Naive B cell (primary cell): ENCODE measurements at regions not wholly inside any gene's neighbourhood (a gene's known extent, or its start where the extent isn't known, plus 50 kb on each side); places are given as distances from the start of the nearest gene placed in this dataset.
A peak's percentile ranks its signal among the peaks of the same experiment; 100 is the strongest.
"Not testable (repeated sequence)": the region's sequence is repeated elsewhere in the genome, so short reads cannot be mapped to it uniquely, and the experiment has no call there.

ENCODE experiments used
- ATAC-seq, 2 donors: fragments of 150-1000 bp; cut with Tn5 transposase; 2 replicates each; pipeline ENCODE4 v1.10.0; 2021; ENCODE audit warnings: low read depth in 2 of 2, mild to moderate bottlenecking in 2 of 2, moderate library complexity in 2 of 2
- DNase-seq: peaks from one replicate; pipeline ENCODE4 v3.0.0; 2022
- H3K27ac Mint-ChIP-seq, 6 donors: one replicate each; pipeline ENCODE4 v1.8.0; 2020 to 2022; ENCODE audit warnings: mild to moderate bottlenecking in 6 of 6, mixed read lengths in 6 of 6, moderate library complexity in 5 of 6, inconsistent platforms in 2 of 6
- H3K27me3 Mint-ChIP-seq, 3 donors: one replicate each; pipeline ENCODE4 v1.8.0; 2021 to 2022; ENCODE audit warnings: mixed read lengths in 3 of 3, mild to moderate bottlenecking in 1 of 3
- H3K36me3 Mint-ChIP-seq, 2 donors: one replicate each; pipeline ENCODE4 v1.8.0; 2020 to 2022; ENCODE audit warnings: mixed read lengths in 2 of 2, inconsistent platforms in 1 of 2, mild to moderate bottlenecking in 1 of 2
- H3K4me1 Mint-ChIP-seq, 3 donors: one replicate each; pipeline ENCODE4 v1.8.0; 2020 to 2022; ENCODE audit warnings: mixed read lengths in 3 of 3, inconsistent platforms in 1 of 3, mild to moderate bottlenecking in 1 of 3, moderate library complexity in 1 of 3
- H3K4me3 Mint-ChIP-seq, 8 donors: one replicate each; pipeline ENCODE4 v1.8.0; 2020 to 2022; ENCODE audit warnings: mild to moderate bottlenecking in 8 of 8, mixed read lengths in 8 of 8, moderate library complexity in 8 of 8, inconsistent platforms in 2 of 8
- H3K9me3 Mint-ChIP-seq, 7 donors: one replicate each; pipeline ENCODE4 v1.8.0; 2020 to 2022; ENCODE audit warnings: mixed read lengths in 7 of 7, mild to moderate bottlenecking in 5 of 7, inconsistent platforms in 2 of 7, moderate library complexity in 1 of 7

DNA sequence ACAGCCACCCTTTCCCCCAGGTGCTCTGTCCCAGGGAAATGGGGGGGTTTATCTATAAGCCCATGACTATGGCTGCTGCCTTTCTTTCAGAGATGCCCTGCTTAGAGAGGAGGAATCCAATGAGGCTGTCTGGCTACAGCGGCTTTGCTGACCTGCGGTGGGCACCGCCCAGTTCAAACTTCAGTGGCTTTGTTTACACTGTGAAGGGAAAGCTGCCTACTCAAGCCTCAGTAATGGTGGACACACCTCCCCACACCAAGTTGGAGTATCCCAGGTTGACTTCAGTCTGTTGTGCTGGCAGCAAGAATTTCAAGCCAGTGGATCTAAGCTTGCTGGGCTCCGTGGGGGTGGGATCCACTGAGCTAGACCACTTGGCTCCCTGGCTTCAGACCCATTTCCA, 869.2 kb downstream of the SLC6A15 start:
- no peak overlapping the region for H3K4me3 Mint-ChIP-seq
- no peak for DNase-seq
- H3K36me3 Mint-ChIP-seq, result no peaks in the 10 kb centered on the region
- H3K4me1 Mint-ChIP-seq, result no peaks in the 10 kb centered on the region
- no peak overlapping the region for H3K27ac Mint-ChIP-seq
- no peaks in the 10 kb centered on the region for H3K27me3 Mint-ChIP-seq
- ATAC-seq, result no peak
- H3K9me3 Mint-ChIP-seq, result peaks cover 0 to 7% (median 3%) of the 10 kb centered on the region in 7 donors

DNA sequence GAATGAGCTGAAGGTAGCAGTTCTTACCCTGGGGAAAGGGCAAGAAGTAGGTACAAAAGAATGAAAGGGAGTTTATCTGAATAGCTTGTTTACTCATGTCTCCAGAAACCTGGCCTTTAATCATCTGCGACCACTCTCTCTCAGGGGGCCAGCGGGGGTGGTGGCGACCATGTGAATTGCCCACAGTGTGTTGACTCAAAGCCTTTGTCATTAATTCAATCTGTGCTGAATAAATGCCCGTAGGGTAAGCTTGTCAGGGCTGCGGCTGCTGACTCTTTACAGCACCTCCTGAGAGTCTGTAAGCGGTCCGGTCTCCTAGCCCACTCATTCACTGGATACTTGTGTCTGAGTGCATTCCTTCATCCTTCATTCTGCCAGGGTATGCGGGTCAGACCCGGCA, 874.4 kb downstream of the SLC6A15 start:
- peaks cover 0 to 10% (median 4%) of the 10 kb centered on the region in 7 donors for H3K9me3 Mint-ChIP-seq
- H3K36me3 Mint-ChIP-seq, result no peaks in the 10 kb centered on the region
- no peak overlapping the region for H3K4me3 Mint-ChIP-seq
- DNase-seq (no peak), ATAC-seq (no peak)
- no peak overlapping the region for H3K27ac Mint-ChIP-seq
- H3K4me1 Mint-ChIP-seq, result no peaks in the 10 kb centered on the region
- no peaks in the 10 kb centered on the region for H3K27me3 Mint-ChIP-seq

DNA sequence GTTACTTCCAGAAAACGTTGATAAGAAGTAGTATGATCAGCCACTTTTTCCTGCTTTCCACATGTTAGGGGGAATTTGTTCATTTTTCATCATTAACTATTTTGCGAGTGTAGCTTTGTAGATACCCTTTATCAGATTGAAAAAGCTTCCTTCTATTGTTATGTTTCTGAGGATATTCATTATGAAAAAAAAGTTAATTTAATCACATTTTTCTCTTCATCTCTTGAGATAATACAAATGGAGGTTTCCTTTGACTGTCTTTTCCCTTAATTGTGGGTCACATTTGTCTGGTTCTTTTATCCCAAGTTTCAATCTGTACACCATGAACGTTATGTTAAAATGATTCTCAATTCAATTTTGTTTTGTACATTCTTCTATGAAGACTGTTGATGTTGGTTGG, 875.7 kb downstream of the SLC6A15 start:
- no peaks in the 10 kb centered on the region for H3K4me1 Mint-ChIP-seq
- no peak overlapping the region for H3K4me3 Mint-ChIP-seq
- H3K9me3 Mint-ChIP-seq, result peaks cover 2 to 13% (median 8%) of the 10 kb centered on the region in 7 donors
- DNase-seq, result no peak
- no peak overlapping the region for H3K27ac Mint-ChIP-seq
- H3K36me3 Mint-ChIP-seq, result no peaks in the 10 kb centered on the region
- ATAC-seq, result no peak
- H3K27me3 Mint-ChIP-seq, result no peaks in the 10 kb centered on the region

DNA sequence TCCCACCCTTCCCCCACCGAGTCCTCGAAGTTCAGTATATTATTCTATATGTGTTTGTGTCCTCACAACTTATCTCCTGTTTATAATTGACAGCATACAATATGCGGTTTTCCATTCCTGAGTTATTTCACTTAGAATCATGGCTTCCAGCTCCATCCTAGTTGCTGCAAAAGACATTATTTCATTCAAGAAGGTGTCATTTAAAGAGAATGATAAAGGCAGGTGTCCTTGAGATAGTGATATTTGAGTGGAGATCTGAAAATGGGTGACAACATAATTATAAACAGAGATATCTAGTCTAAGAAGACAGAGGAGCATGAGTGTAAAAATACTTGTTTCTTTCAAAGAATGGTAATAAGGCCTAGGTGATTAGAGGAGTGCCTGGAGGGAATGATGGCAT, 876.8 kb downstream of the SLC6A15 start:
- peaks cover 4 to 16% (median 8%) of the 10 kb centered on the region in 7 donors for H3K9me3 Mint-ChIP-seq
- no peak for ATAC-seq
- no peak for DNase-seq
- no peaks in the 10 kb centered on the region for H3K36me3 Mint-ChIP-seq
- no peak overlapping the region for H3K27ac Mint-ChIP-seq
- no peaks in the 10 kb centered on the region for H3K27me3 Mint-ChIP-seq
- no peaks in the 10 kb centered on the region for H3K4me1 Mint-ChIP-seq
- no peak overlapping the region for H3K4me3 Mint-ChIP-seq

DNA sequence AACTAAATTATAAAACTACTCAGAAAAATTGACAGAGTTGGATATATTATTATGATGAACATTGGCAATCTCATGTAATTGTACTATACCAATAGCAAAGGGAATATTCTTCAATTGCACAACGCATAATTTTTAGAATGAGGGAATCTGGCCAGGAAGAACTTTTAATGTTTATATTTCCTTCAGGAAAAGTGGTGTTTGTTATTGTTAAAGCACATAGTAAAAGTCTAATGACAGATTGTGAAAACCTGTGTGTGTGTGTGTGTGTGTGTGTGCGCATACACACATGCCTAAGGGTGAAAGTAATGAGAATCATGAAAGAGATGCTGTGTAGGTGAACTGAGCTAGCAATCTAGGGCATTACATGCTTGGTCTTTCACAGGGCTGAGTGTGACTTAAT, 877.7 kb downstream of the SLC6A15 start:
- Mint-ChIP-seq H3K27me3 (no peaks in the 10 kb centered on the region), H3K36me3 (no peaks in the 10 kb centered on the region)
- no peak for DNase-seq

DNA sequence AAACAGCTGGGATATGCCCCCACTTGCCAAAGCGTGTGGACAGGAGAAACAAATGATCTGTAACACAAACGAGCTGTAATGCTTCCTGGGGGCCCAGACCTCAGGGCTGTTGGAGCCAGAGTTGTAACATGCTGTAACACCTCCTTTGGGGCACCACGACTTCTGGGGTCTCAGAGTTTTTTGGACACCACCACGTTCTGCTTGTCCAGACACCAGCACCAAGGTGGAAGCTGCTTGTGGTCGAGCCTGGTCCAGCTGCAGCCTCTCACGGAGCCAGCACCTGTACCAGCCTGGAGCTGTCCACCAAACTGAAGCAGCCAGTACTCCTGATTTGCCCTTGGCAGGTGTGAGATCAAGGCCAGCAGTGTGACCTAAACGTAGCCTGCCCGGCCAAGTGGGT, 879.4 kb downstream of the SLC6A15 start:
- ATAC-seq (no peak), DNase-seq (no peak)
- no peaks in the 10 kb centered on the region for H3K4me1 Mint-ChIP-seq
- H3K27ac Mint-ChIP-seq, result no peak overlapping the region
- H3K27me3 Mint-ChIP-seq, result no peaks in the 10 kb centered on the region
- no peak overlapping the region for H3K4me3 Mint-ChIP-seq
- peaks cover 4 to 16% (median 7%) of the 10 kb centered on the region in 7 donors for H3K9me3 Mint-ChIP-seq
- no peaks in the 10 kb centered on the region for H3K36me3 Mint-ChIP-seq

More for the DNA sequence above, 877.7 kb downstream of the SLC6A15 start:
- no peak for ATAC-seq
- Mint-ChIP-seq H3K4me1 (no peaks in the 10 kb centered on the region), H3K9me3 (peaks cover 4 to 16% (median 8%) of the 10 kb centered on the region in 7 donors), H3K4me3 (no peak overlapping the region), H3K27ac (no peak overlapping the region)

DNA sequence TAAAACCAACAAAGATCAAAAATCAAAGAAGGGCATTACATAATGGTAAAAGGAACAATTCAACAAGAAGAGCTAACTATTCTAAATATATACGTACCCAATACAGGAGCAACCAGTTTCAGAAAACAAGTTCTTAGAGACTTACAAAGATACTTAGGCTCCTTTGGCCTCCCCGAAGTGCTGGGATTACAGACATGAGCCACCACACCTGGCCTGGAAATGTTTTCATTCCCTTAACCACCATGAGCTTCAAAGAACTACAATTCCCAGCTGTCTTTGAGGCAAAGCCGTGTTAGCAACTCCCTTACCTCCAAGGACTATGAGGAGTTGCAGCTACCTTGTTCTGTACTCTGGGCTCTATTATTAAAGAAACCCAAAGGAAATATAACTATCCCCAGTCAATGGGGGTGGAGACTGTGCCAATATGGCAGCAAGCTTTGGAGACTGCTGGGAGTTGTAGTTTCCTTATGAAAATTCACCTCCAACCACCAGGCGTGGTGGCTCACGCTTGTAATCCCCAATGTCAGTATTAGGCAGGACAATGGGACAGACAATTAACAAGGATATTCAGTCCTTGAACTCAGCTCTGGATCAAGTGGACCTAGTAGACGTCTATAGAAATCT, 893.9 kb downstream of the SLC6A15 start:
- not testable (repeated sequence) for DNase-seq, H3K36me3 Mint-ChIP-seq, H3K27me3 Mint-ChIP-seq, H3K4me1 Mint-ChIP-seq, H3K27ac Mint-ChIP-seq, H3K4me3 Mint-ChIP-seq, ATAC-seq
- H3K9me3 Mint-ChIP-seq, result peaks cover 8 to 25% (median 14%) of the 10 kb centered on the region in 7 donors

DNA sequence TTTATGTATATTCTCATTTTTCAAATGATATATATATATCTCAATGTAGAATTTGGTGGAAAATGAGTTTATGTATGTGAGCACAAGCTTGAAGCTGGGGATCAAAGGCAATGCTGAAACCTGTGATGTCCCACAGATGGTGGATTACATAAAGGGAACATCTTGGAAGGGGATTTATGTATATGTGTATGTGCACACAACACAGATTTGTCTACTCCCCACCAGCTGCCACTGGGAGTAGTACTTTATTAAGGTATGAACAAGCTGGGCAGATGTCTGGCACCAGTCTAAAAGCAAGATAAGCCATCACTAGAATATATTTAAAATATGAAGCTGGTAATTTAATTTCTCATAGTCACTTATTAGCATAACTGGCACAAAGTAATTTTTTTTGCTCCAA, 895.6 kb downstream of the SLC6A15 start:
- H3K36me3 Mint-ChIP-seq, result no peaks in the 10 kb centered on the region
- DNase-seq (no peak), ATAC-seq (no peak)
- H3K27ac Mint-ChIP-seq, result peak overlapping the region in 1 of 6 donors; percentile 27
- no peak overlapping the region for H3K4me3 Mint-ChIP-seq
- no peaks in the 10 kb centered on the region for H3K27me3 Mint-ChIP-seq
- H3K9me3 Mint-ChIP-seq, result peaks cover 7 to 25% (median 18%) of the 10 kb centered on the region in 7 donors
- H3K4me1 Mint-ChIP-seq, result no peaks in the 10 kb centered on the region

DNA sequence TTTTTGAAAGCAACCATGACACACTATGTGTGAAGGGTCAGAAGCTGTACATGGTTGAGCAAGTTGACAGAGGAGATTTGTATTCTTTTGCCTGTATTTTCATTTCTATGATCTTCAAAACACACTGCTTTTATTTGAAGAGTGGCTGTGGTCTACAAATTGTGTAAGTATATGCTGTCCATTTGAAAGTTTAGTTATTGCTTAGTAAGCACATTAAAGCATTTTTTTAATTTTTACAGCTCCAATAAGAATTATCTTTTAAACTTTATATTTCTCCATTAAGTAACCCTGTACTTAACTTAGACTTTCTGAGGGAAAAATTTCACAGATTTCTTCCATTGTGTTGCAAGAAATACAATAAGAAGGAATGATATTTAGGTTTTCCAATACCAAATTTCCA, 915.2 kb downstream of the SLC6A15 start:
- Mint-ChIP-seq H3K9me3 (peaks cover 0 to 5% (median 4%) of the 10 kb centered on the region in 7 donors), H3K27me3 (no peaks in the 10 kb centered on the region), H3K27ac (no peak overlapping the region), H3K4me1 (no peaks in the 10 kb centered on the region), H3K36me3 (no peaks in the 10 kb centered on the region), H3K4me3 (no peak overlapping the region)
- no peak for ATAC-seq
- no peak for DNase-seq

DNA sequence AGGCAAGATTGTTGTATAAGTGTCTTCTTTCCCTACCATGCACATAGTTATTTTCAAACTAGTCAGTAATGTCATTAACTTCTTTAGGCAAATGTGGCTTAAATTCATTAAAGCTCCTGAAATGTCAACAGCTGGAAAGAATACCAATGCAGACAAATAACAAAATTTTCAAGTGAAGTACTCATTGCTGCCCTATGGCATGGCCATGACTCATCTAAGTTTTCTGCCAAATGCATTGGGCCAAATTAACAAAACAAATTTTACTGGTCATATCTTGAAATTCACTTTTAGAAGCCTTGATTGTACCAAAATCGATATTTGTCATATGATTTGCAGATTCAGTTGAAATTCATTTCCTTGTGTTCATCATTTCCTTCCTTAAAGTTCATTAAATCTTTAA, 915.9 kb downstream of the SLC6A15 start:
- DNase-seq (no peak), ATAC-seq (no peak)
- H3K27ac Mint-ChIP-seq, result no peak overlapping the region
- peaks cover 0 to 7% (median 4%) of the 10 kb centered on the region in 7 donors for H3K9me3 Mint-ChIP-seq
- H3K4me3 Mint-ChIP-seq, result no peak overlapping the region
- no peaks in the 10 kb centered on the region for H3K27me3 Mint-ChIP-seq
- H3K36me3 Mint-ChIP-seq, result no peaks in the 10 kb centered on the region
- no peaks in the 10 kb centered on the region for H3K4me1 Mint-ChIP-seq

DNA sequence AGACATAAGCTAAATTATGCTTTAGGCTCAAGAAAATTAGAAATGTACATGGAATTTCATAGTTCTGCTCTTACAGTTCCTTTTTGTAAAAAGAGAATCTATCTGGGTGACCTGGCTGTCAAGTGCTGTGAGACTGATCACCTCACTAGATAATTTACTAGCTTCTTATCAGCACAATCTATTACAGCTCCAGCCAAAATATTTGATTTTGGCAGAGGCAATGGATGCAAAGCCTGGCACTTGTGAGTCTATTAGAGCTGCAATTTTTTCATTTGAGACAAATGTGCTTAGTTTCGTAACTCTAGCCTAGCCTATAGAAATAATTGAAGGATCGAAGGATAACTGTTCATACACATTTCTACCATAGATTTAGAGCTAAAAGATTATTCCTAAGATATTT, 927.5 kb downstream of the SLC6A15 start:
- Mint-ChIP-seq H3K27ac (no peak overlapping the region), H3K9me3 (no peaks in the 10 kb centered on the region), H3K36me3 (no peaks in the 10 kb centered on the region), H3K4me1 (no peaks in the 10 kb centered on the region), H3K27me3 (no peaks in the 10 kb centered on the region), H3K4me3 (no peak overlapping the region)
- DNase-seq (no peak), ATAC-seq (no peak)

DNA sequence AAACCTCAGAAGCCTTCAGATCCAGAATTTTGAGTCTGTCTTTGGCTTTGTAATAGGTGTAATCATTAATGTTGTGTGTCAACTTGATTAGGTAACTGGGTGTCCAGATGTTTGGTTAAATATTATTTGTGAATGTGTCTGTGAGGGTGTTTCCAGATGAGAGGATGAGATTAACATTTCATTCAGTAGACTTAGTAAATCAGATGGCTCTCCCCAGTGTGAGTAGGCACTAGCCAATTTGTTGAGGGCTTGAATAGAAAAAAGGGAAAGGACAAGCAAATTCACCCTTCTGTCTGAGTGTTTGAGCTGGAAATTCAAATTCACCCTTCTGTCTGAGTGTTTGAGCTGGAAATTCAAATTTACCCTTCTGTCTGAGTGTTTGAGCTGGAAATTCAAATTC, 932.2 kb downstream of the SLC6A15 start:
- ATAC-seq (no peak), DNase-seq (no peak)
- peaks cover 0 to 6% (median 1%) of the 10 kb centered on the region in 7 donors for H3K9me3 Mint-ChIP-seq
- H3K27ac Mint-ChIP-seq, result no peak overlapping the region
- H3K4me3 Mint-ChIP-seq, result no peak overlapping the region
- H3K27me3 Mint-ChIP-seq, result no peaks in the 10 kb centered on the region
- no peaks in the 10 kb centered on the region for H3K36me3 Mint-ChIP-seq
- no peaks in the 10 kb centered on the region for H3K4me1 Mint-ChIP-seq

DNA sequence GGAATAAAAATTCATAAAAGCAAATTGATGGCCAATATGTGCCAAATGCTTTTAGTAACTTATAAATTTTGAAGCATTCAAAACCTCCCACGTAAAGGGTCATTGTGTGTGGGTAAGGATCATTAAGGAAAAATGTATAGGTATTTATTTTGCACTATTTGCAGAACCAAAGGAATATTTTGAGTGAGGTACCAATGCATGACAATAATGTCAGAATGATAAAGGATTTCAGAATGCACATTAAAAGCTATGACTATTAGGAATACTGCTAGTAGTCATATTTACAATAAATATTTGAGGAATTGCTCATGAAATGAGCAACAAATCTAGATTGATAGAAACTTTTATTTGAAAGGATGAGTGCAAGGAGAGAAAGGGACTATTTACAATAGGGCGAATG, 932.8 kb downstream of the SLC6A15 start:
- Mint-ChIP-seq H3K9me3 (peaks cover 0 to 6% (median 1%) of the 10 kb centered on the region in 7 donors), H3K4me1 (no peaks in the 10 kb centered on the region), H3K4me3 (no peak overlapping the region), H3K27me3 (no peaks in the 10 kb centered on the region), H3K36me3 (no peaks in the 10 kb centered on the region), H3K27ac (no peak overlapping the region)
- DNase-seq (no peak), ATAC-seq (no peak)

DNA sequence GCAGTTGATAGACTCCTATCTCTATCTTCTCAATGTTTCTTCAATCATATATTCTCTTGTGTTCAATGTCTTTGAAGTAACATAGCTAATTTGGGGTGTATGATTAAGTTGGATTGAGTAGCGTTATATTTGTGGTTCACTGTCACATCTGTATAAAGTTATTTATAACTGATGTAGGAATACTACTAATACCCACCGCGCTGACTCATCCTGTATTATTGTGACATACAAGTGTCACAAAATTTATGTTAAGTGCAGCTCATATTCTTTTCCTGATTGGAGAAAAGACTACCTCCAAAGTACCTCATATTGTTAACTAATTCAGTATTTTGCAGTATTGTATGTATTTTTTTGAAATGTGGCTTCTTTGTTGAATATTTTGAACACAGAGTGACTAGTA, 940.8 kb downstream of the SLC6A15 start:
- no peak overlapping the region for H3K4me3 Mint-ChIP-seq
- H3K27me3 Mint-ChIP-seq, result no peaks in the 10 kb centered on the region
- no peak for ATAC-seq
- no peaks in the 10 kb centered on the region for H3K36me3 Mint-ChIP-seq
- peaks cover 0 to 10% (median 0%) of the 10 kb centered on the region in 7 donors for H3K9me3 Mint-ChIP-seq
- DNase-seq, result no peak
- no peaks in the 10 kb centered on the region for H3K4me1 Mint-ChIP-seq
- no peak overlapping the region for H3K27ac Mint-ChIP-seq

DNA sequence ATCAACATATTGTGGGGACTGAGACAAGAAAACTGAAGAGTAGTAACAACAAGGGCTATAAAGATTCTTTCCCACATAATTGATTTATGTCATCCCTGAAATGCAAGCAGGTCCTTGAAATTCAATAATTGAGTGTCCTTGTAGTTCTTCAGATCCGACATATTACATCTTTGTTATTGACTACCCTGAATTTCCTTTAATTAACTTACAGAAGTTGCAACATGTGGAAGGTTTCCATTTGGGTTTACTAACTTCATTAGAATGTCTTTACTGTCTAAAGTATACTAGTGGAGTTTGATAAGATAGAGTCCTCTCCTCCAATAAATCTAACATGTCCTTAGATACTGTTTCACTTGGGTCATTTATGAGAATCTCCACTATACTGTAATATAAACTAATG, 951.8 kb downstream of the SLC6A15 start:
- Mint-ChIP-seq H3K27ac (no peak overlapping the region), H3K36me3 (no peaks in the 10 kb centered on the region), H3K4me3 (no peak overlapping the region), H3K4me1 (no peaks in the 10 kb centered on the region), H3K9me3 (peaks cover 0 to 7% (median 0%) of the 10 kb centered on the region in 7 donors), H3K27me3 (no peaks in the 10 kb centered on the region)
- DNase-seq (no peak), ATAC-seq (no peak)
